ENCODE measurements at regions not wholly inside any gene's neighbourhood (a gene's known extent, or its start where the extent isn't known, plus 50 kb on each side); places are given as distances from the start of the nearest gene placed in this dataset.

DNA sequence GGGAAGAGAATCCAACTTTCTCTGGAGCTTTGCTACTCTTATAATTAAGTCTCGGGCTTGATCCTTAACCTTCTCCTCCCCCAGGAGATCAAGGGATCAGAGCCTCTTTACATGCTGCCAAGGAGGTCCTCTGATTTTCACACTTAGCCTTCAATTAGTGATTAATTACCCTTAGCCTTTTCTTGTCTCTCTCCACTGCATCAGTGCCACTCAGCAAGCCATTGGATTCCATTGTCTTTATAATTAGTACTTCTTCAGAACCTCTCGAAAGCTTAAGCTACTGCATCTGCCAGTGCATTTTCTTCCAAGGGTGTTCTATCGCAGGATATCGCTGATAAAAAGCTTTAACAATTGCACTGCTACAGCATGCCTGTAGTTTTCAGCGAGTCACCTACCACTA is 477.0 kb upstream of the MEIS1 start:
- Histone ChIP-seq H3K27me3 (ENCODE audit: control insufficient read depth, insufficient read depth, low read length) (no peaks in the 10 kb centered on the region), H3K36me3 (ENCODE audit: control insufficient read depth, insufficient read depth, low read length) (no peaks in the 10 kb centered on the region), H3K4me3 (ENCODE audit: low read depth in 2 of 2, low read length in 2 of 2) (no peak overlapping the region), H3K4me1 (ENCODE audit: control insufficient read depth, insufficient read depth, low read length) (no peaks in the 10 kb centered on the region), H3K9me3 (ENCODE audit: control insufficient read depth, insufficient read depth, low read depth, low read length) (no peaks in the 10 kb centered on the region), H3K27ac (ENCODE audit: low read length) (no peak overlapping the region)
- BruUV-seq (replicated peaks): no TSS peak
- ATAC-seq (no peak), DNase-seq (ENCODE audit: low read depth, low spot score) (no peak)
- ChIA-PET POLR2A (interaction anchor here (0.6 kb wide), 1 partner anchor 1824 kb away, joined by 3 read pairs; no protein-coding TSS in a partner anchor), CTCF (no interaction called here)
- intact Hi-C loops (cut with micrococcal nuclease; ENCODE audit: unreplicated experiment): no loop called here
- TF ChIP-seq TCF7L2 (IDR thresholded peaks at IDR 0.05; ENCODE audit: low read depth, low read length): no peak
- TF ChIP-seq, protein P1, sequence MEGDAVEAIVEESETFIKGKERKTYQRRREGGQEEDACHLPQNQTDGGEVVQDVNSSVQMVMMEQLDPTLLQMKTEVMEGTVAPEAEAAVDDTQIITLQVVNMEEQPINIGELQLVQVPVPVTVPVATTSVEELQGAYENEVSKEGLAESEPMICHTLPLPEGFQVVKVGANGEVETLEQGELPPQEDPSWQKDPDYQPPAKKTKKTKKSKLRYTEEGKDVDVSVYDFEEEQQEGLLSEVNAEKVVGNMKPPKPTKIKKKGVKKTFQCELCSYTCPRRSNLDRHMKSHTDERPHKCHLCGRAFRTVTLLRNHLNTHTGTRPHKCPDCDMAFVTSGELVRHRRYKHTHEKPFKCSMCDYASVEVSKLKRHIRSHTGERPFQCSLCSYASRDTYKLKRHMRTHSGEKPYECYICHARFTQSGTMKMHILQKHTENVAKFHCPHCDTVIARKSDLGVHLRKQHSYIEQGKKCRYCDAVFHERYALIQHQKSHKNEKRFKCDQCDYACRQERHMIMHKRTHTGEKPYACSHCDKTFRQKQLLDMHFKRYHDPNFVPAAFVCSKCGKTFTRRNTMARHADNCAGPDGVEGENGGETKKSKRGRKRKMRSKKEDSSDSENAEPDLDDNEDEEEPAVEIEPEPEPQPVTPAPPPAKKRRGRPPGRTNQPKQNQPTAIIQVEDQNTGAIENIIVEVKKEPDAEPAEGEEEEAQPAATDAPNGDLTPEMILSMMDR (IDR thresholded peaks at IDR 0.05): no peak
- TF ChIP-seq, protein P2, sequence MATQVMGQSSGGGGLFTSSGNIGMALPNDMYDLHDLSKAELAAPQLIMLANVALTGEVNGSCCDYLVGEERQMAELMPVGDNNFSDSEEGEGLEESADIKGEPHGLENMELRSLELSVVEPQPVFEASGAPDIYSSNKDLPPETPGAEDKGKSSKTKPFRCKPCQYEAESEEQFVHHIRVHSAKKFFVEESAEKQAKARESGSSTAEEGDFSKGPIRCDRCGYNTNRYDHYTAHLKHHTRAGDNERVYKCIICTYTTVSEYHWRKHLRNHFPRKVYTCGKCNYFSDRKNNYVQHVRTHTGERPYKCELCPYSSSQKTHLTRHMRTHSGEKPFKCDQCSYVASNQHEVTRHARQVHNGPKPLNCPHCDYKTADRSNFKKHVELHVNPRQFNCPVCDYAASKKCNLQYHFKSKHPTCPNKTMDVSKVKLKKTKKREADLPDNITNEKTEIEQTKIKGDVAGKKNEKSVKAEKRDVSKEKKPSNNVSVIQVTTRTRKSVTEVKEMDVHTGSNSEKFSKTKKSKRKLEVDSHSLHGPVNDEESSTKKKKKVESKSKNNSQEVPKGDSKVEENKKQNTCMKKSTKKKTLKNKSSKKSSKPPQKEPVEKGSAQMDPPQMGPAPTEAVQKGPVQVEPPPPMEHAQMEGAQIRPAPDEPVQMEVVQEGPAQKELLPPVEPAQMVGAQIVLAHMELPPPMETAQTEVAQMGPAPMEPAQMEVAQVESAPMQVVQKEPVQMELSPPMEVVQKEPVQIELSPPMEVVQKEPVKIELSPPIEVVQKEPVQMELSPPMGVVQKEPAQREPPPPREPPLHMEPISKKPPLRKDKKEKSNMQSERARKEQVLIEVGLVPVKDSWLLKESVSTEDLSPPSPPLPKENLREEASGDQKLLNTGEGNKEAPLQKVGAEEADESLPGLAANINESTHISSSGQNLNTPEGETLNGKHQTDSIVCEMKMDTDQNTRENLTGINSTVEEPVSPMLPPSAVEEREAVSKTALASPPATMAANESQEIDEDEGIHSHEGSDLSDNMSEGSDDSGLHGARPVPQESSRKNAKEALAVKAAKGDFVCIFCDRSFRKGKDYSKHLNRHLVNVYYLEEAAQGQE (IDR thresholded peaks at IDR 0.05; ENCODE audit: insufficient read depth in 1 of 2, low read depth in 2 of 2, low read length in 1 of 2): no peak
- no peak for TF ChIP-seq POLR2AphosphoS5 (IDR thresholded peaks at IDR 0.05; ENCODE audit: low read depth, low read length)
- no peak for TF ChIP-seq SIN3A (IDR thresholded peaks at IDR 0.05; ENCODE audit: borderline replicate concordance, insufficient read depth, low read depth, low read length)
- in situ Hi-C loops (cut with HindIII; ENCODE audit: low pct_unique_long_range_greater_than_20kb, low sequenced_read_pairs): no loop called here

DNA sequence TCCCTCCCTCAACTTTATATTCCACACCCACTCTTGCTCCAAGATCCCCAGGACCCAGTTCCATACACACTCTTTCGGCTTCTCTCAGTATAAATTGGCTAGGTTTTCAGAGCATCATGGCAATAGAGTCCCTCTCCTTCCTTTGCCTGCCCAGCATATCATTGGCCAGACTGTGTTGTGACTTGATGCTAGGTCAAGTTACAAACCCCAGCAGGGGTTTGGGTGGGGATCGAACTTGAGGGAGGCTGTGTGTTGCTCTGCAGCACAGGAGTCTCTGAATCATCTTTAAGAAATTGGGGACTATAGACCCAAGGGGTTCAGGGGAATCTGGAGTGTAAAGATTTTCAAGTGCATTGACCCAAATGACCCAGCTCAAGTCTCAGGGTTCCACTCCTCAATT is 477.5 kb upstream of the MEIS1 start:
- Histone ChIP-seq H3K4me1 (ENCODE audit: control insufficient read depth, insufficient read depth, low read length) (no peaks in the 10 kb centered on the region), H3K9me3 (ENCODE audit: control insufficient read depth, insufficient read depth, low read depth, low read length) (no peaks in the 10 kb centered on the region), H3K36me3 (ENCODE audit: control insufficient read depth, insufficient read depth, low read length) (no peaks in the 10 kb centered on the region), H3K4me3 (ENCODE audit: low read depth in 2 of 2, low read length in 2 of 2) (no peak overlapping the region), H3K27me3 (ENCODE audit: control insufficient read depth, insufficient read depth, low read length) (no peaks in the 10 kb centered on the region), H3K27ac (ENCODE audit: low read length) (no peak overlapping the region)
- intact Hi-C loops (cut with micrococcal nuclease; ENCODE audit: unreplicated experiment): no loop called here
- no TSS peak for BruUV-seq (replicated peaks)
- in situ Hi-C loops (cut with HindIII; ENCODE audit: low pct_unique_long_range_greater_than_20kb, low sequenced_read_pairs): no loop called here
- CTCF ChIA-PET: no interaction called here
- POLR2A ChIA-PET: interaction anchor here (0.6 kb wide), 1 partner anchor 1824 kb away, joined by 3 read pairs; no protein-coding TSS in a partner anchor
- no peak for TF ChIP-seq POLR2AphosphoS5 (IDR thresholded peaks at IDR 0.05; ENCODE audit: low read depth, low read length)
- TF ChIP-seq SIN3A (IDR thresholded peaks at IDR 0.05; ENCODE audit: borderline replicate concordance, insufficient read depth, low read depth, low read length): no peak
- TF ChIP-seq, protein P2 (IDR thresholded peaks at IDR 0.05; ENCODE audit: insufficient read depth in 1 of 2, low read depth in 2 of 2, low read length in 1 of 2): no peak
- TF ChIP-seq, protein P1 (IDR thresholded peaks at IDR 0.05): no peak
- no peak for TF ChIP-seq TCF7L2 (IDR thresholded peaks at IDR 0.05; ENCODE audit: low read depth, low read length)
- no peak for ATAC-seq
- no peak for DNase-seq (ENCODE audit: low read depth, low spot score)

All from Panc1 (cell line).